H7 (cell line): ENCODE measurements at regions not wholly inside any gene's neighbourhood (a gene's known extent, or its start where the extent isn't known, plus 50 kb on each side); places are given as distances from the start of the nearest gene placed in this dataset.
"Not testable (repeated sequence)": the region's sequence is repeated elsewhere in the genome, so short reads cannot be mapped to it uniquely, and the experiment has no call there.

Experiments
- DNase-seq: peaks from one replicate; pipeline ENCODE4 v3.0.0; 2012
- H3K27me3 ChIP-seq: 2 replicates; pipeline ENCODE4 v1.6.0; 2011; ENCODE audit warnings: mild to moderate bottlenecking, low read length; ENCODE audit not compliant: control insufficient read depth, insufficient read depth
- H3K36me3 ChIP-seq: replicated peaks from 2 replicates; pipeline ENCODE4 v1.5.1; 2011; ENCODE audit warnings: low read length; ENCODE audit not compliant: control insufficient read depth, insufficient read depth
- H3K4me3 ChIP-seq: 2 replicates; pipeline ENCODE4 v1.5.1; 2011; ENCODE audit warnings: low read depth, mild to moderate bottlenecking, control low read depth, low read length, moderate library complexity; ENCODE audit not compliant: insufficient read depth

- Histone ChIP-seq H3K4me3 (no peak overlapping the region), H3K36me3 (no peaks in the 10 kb centered on the region), H3K27me3 (no peaks in the 10 kb centered on the region)
- DNase-seq: no peak
These were observed 151.1 kb upstream of the ERCC6L2 start for GRCh38 chr9:95724253-95724991.

- H3K27me3 ChIP-seq: no peaks in the 10 kb centered on the region
- no peak overlapping the region for H3K4me3 ChIP-seq
- no peaks in the 10 kb centered on the region for H3K36me3 ChIP-seq
- no peak for DNase-seq
These were observed 153.3 kb upstream of the ERCC6L2 start for GRCh38 chr9:95722141-95722540.

- DNase-seq: no peak
These were observed 154.4 kb upstream of the ERCC6L2 start for GRCh38 chr9:95721061-95721531.

GRCh38 chr9:95720496-95720895, 155.0 kb upstream of the ERCC6L2 start:
- Histone ChIP-seq H3K36me3 (no peaks in the 10 kb centered on the region), H3K27me3 (no peaks in the 10 kb centered on the region), H3K4me3 (no peak overlapping the region)
- no peak for DNase-seq

More at GRCh38 chr9:95721061-95721531, 154.4 kb upstream of the ERCC6L2 start:
- Histone ChIP-seq H3K27me3 (no peaks in the 10 kb centered on the region), H3K4me3 (no peak overlapping the region), H3K36me3 (no peaks in the 10 kb centered on the region)

GRCh38 chr9:95719354-95719753, 156.1 kb upstream of the ERCC6L2 start:
- no peaks in the 10 kb centered on the region for H3K36me3 ChIP-seq
- H3K27me3 ChIP-seq: no peaks in the 10 kb centered on the region
- no peak overlapping the region for H3K4me3 ChIP-seq
- DNase-seq: no peak

DNA sequence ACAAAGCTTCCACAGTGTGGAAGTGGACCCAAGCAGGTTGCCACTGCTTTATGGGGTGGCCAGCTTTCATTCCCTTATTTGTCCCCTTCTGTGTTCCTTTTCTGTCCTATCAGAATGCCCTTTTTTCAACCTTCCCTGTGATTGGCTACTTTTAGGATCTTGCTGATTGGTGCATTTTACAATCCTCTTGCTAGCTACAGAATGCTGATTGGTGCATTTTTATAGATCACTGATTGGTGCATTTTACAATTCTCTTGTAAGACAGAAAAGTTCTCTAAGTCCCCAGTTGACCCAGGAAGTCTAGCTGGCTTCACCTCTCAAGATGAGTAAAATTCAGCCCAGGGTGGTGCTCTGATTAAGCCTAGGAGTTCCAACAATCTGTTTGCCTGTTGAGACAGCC, 157.2 kb upstream of the ERCC6L2 start:
- Histone ChIP-seq H3K27me3 (no peaks in the 10 kb centered on the region), H3K36me3 (no peaks in the 10 kb centered on the region), H3K4me3 (no peak overlapping the region)
- DNase-seq: no peak

DNA sequence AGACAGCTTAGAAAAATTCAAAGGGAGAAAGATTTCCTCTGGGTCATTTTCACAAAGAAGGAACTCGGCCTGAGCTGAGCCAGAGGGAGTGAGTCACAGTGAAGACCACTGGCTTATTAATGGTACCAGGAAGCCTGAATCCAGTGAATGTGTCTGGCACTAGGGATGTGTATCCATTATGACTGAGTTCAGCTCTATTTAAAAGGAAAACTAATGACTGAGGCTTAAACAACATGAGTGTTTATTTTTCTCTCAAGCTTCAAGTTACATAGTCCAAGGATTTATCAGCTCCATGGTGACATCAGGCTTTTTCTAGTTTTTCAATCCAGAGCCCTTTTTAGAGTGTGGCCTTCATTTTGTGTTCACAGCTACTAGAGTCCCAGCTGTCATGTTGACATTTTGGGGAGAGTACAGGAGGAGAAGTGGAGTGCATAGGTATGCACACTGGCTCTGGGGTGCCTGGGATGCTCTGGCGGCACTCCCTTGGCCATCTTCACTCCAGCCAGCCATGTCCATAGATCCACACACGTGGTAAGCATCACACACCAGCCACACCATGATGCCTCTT, 159.5 kb upstream of the ERCC6L2 start:
- H3K4me3 ChIP-seq: no peak overlapping the region
- H3K27me3 ChIP-seq: no peaks in the 10 kb centered on the region
- H3K36me3 ChIP-seq: no peaks in the 10 kb centered on the region
- DNase-seq: no peak

DNA sequence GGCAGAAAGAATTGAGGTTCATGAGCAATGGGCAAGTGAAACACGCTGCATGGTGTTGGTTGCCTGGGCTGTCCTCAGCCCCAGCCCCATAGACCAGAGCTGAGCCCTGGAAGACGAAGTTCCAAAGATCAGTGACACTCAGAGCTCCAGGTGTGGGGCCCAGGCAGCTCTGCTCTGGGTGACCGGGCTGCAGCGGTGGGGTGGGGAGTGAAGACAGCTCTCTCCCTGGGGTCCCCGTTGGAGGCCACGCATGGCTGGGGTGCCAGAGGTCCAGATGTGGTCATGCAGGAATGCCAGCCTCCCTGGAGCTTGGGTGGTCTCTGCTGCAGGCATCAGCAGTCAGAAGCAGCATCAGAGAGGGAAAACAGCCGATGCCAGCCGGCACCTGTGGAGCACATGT, 165.0 kb upstream of the ERCC6L2 start:
- DNase-seq: no peak
- Histone ChIP-seq H3K36me3 (no peaks in the 10 kb centered on the region), H3K27me3 (no peaks in the 10 kb centered on the region), H3K4me3 (no peak overlapping the region)

GRCh38 chr9:95696701-95697100, 178.8 kb upstream of the ERCC6L2 start:
- no peak overlapping the region for H3K4me3 ChIP-seq
- no peak for DNase-seq
- H3K27me3 ChIP-seq: no peaks in the 10 kb centered on the region; the same call in 1 of the 2 replicates
- no peaks in the 10 kb centered on the region for H3K36me3 ChIP-seq

GRCh38 chr9:95691435-95691834, 174.7 kb upstream of the PTCH1 start:
- H3K36me3 ChIP-seq: no peaks in the 10 kb centered on the region

DNA sequence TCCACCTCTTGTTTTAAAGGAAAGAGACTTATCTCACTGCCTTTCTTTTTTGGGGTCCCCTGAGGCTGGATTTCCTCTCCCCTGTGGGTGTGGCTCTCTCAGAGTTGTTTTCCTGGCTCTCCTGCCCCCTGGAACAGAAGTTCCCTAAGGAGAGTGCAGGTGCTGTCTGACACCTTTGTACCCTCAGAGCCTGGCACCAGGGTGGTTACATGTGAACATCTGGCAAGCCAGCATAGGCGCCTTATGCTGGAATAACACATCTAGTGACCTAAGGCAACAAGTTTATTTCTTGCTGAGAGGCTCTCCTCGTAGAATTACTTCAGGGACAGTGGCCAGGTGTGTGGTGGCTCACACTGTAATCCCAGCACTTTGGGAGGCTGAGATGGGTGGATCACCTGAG, 172.9 kb upstream of the PTCH1 start:
- Histone ChIP-seq H3K4me3 (no peak overlapping the region), H3K36me3 (no peaks in the 10 kb centered on the region), H3K27me3 (no peaks in the 10 kb centered on the region)
- no peak for DNase-seq

More at GRCh38 chr9:95691435-95691834, 174.7 kb upstream of the PTCH1 start:
- H3K4me3 ChIP-seq: no peak overlapping the region
- no peak for DNase-seq
- H3K27me3 ChIP-seq: no peaks in the 10 kb centered on the region

DNA sequence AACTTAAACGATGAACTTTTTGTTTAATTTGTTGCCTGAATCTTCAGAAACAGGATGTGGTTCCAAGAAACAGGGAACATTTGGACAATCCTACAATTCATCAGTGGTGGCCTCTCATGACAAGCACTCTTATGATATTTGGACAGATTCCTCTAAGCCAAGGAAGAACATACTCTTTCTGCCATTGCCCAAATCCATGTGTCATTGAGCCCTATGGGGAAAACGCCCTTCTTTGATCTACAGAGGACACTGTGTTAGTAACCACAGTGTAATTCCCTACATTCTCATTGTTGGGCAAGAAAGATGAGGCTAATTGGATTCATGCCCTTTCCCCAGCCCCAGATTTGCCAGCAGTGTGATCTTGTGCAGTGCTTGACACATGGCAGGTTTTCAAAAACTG, 167.7 kb upstream of the PTCH1 start:
- Histone ChIP-seq H3K4me3 (no peak overlapping the region), H3K36me3 (no peaks in the 10 kb centered on the region), H3K27me3 (no peaks in the 10 kb centered on the region)
- no peak for DNase-seq

GRCh38 chr9:95680306-95680705, 163.5 kb upstream of the PTCH1 start:
- H3K4me3 ChIP-seq, DNase-seq, H3K36me3 ChIP-seq, H3K27me3 ChIP-seq: not testable (repeated sequence)

DNA sequence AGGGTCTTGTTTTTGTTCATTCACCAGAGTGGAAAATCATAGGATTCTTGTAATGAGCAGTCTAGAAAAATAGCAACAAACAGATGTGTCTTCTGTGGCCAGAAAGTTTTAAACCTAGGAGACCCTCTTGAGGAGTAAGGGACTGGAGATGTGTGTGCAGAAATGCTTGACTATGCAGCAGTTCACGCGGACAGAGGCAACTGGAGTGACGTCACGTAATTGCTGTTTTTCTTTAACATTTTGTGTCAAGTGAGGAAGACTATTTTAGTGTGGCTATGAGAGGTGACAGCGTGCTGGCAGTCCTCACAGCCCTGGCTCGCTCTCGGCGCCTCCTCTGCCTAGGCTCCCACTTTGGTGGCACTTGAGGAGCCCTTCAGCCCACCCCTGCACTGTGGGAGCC, 163.1 kb upstream of the PTCH1 start:
- DNase-seq: no peak
- Histone ChIP-seq H3K4me3 (no peak overlapping the region), H3K36me3 (no peaks in the 10 kb centered on the region), H3K27me3 (no peaks in the 10 kb centered on the region)

DNA sequence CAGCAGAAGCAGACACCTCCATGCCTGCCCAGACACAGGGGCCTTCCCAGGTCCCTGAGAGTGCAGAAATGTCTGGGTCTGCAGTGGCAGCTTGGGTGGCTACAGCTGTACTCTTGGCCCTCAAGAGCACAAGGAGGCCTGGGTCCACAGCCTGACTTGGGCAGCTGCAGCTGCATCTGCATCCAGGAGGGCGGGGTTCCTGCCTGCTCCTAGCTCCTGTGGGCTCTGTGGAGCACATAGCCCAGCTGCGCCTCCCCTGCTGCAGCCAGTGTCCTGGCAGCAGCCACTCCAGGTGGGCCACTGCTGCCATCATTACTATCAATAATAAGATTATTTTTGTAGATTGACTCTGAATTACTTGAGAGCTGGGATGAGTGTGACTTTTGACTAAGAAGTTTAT, 162.0 kb upstream of the PTCH1 start:
- Histone ChIP-seq H3K36me3 (no peaks in the 10 kb centered on the region), H3K4me3 (no peak overlapping the region), H3K27me3 (no peaks in the 10 kb centered on the region)
- no peak for DNase-seq
